GM19193 (cell line): ENCODE measurements at regions not wholly inside any gene's neighbourhood (a gene's known extent, or its start where the extent isn't known, plus 50 kb on each side); places are given as distances from the start of the nearest gene placed in this dataset.

Experiments
- POLR2A ChIP-seq: IDR thresholded peaks from 4 replicates; pipeline ENCODE4 v1.6.1; 2011; ENCODE audit not compliant: insufficient read depth, insufficient read length; ENCODE audit errors: extremely low read depth

- no peak for TF ChIP-seq POLR2A
Measured at GRCh38 chr7:68005992-68006391, 1009.4 kb downstream of the TYW1 start.

GRCh38 chr7:68006619-68007018 is 1010.0 kb downstream of the TYW1 start:
- no peak for TF ChIP-seq POLR2A

GRCh38 chr7:68009716-68010115 is 1013.1 kb downstream of the TYW1 start:
- TF ChIP-seq POLR2A, result no peak

- no peak for TF ChIP-seq POLR2A
Measured at GRCh38 chr7:68014031-68014736, 1017.6 kb downstream of the TYW1 start.

- no peak for TF ChIP-seq POLR2A
Measured at GRCh38 chr7:68015122-68015977, 1018.7 kb downstream of the TYW1 start.

- TF ChIP-seq POLR2A, result no peak
Measured at GRCh38 chr7:68015978-68016532, 1019.4 kb downstream of the TYW1 start.

- TF ChIP-seq POLR2A, result no peak
Measured at GRCh38 chr7:68020102-68020501, 1023.5 kb downstream of the TYW1 start.

GRCh38 chr7:68025369-68025768 is 1028.7 kb downstream of the TYW1 start:
- no peak for TF ChIP-seq POLR2A

GRCh38 chr7:68030530-68030929 is 1033.9 kb downstream of the TYW1 start:
- no peak for TF ChIP-seq POLR2A

GRCh38 chr7:68031180-68031943 is 1034.7 kb downstream of the TYW1 start:
- TF ChIP-seq POLR2A, result no peak

- no peak for TF ChIP-seq POLR2A
Measured at GRCh38 chr7:68038621-68039314, 1042.1 kb downstream of the TYW1 start.

GRCh38 chr7:68041554-68041953 is 1044.9 kb downstream of the TYW1 start:
- no peak for TF ChIP-seq POLR2A

- TF ChIP-seq POLR2A, result no peak
Measured at GRCh38 chr7:68043546-68043945, 1046.9 kb downstream of the TYW1 start.

GRCh38 chr7:68050627-68051026 is 1054.0 kb downstream of the TYW1 start:
- no peak for TF ChIP-seq POLR2A
